ENCODE measurements at regions not wholly inside any gene's neighbourhood (a gene's known extent, or its start where the extent isn't known, plus 50 kb on each side); places are given as distances from the start of the nearest gene placed in this dataset.

DNA sequence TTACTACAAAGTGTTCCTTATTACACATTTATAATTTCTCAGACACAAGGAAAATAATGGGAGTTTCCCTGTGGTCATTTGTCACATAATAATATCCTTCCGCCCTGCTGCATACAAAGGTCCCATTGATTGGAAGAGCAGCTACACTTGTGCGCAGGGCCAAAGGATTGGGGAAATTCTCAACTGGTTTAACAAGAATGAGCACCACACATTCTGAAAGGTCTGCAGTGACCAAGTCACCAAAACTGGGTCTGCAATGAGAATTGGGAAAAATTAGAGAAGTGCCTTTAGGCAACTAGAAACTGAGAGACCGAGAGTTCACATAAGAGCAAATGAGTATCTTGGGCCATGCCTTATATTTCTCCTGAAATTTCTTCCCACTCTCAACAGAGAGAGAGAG, 98.2 kb upstream of the NR2F2 start:
- TF ChIP-seq YY1 (IDR thresholded peaks at IDR 0.05; ENCODE audit: low read depth) (no peak), MAX (IDR thresholded peaks at IDR 0.05; ENCODE audit: low read depth) (no peak), GABPA (IDR thresholded peaks at IDR 0.05; ENCODE audit: low read depth) (no peak), RAD21 (IDR thresholded peaks at IDR 0.05; ENCODE audit: low read length) (no peak), TCF12 (IDR thresholded peaks at IDR 0.05) (no peak), EP300 (IDR thresholded peaks at IDR 0.05; ENCODE audit: borderline replicate concordance in 1 of 2, low read depth in 1 of 2, low read length in 1 of 2) (no peak)
- TF ChIP-seq, protein P1, sequence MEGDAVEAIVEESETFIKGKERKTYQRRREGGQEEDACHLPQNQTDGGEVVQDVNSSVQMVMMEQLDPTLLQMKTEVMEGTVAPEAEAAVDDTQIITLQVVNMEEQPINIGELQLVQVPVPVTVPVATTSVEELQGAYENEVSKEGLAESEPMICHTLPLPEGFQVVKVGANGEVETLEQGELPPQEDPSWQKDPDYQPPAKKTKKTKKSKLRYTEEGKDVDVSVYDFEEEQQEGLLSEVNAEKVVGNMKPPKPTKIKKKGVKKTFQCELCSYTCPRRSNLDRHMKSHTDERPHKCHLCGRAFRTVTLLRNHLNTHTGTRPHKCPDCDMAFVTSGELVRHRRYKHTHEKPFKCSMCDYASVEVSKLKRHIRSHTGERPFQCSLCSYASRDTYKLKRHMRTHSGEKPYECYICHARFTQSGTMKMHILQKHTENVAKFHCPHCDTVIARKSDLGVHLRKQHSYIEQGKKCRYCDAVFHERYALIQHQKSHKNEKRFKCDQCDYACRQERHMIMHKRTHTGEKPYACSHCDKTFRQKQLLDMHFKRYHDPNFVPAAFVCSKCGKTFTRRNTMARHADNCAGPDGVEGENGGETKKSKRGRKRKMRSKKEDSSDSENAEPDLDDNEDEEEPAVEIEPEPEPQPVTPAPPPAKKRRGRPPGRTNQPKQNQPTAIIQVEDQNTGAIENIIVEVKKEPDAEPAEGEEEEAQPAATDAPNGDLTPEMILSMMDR (IDR thresholded peaks at IDR 0.05): no peak
